ENCODE measurements at regions not wholly inside any gene's neighbourhood (a gene's known extent, or its start where the extent isn't known, plus 50 kb on each side); places are given as distances from the start of the nearest gene placed in this dataset.

DNA sequence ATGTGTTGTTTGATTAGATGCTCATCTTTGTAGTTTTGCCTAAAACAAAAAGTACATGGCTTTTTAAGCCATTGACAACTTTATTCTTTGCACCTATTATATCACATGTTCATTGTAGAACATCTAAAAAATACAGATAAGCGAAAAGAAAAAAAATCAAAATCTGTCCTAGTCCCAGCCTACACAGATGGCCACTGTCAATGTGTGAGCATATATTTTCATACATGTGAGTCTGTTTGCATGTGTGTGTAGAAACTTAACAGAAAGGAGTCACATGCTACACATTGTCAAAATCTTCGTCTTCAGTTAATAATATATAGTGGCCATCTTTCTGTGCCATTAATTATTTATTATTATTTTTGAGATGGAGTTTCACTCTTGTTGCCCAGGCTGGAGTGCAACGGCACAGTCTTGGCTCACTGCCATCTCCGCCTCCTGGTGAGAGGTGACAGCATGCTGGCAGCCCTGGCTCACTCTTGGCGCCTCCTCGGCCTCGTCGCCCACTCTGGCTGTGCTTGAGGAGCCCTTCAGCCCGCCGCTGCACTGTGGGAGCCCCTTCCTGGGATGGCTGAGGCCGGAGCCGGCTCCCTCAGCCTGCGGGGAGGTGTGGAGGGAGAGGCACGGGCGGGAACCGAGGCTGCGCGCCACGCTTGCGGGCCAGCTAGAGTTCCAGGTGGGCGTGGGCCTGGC, 68.5 kb upstream of the AMZ2 start:
- 82 to 90% methylated on average over 13 to 21 of the region's 21 CpGs for WGBS, 2 donors
- H3K4me1 ChIP-seq (ENCODE audit: control insufficient read depth in 2 of 2, insufficient read depth in 2 of 2, low read length in 1 of 2) = peaks cover 2 to 11% of the 10 kb centered on the region in 2 donors
- no peaks in the 10 kb centered on the region for H3K27me3 ChIP-seq (ENCODE audit: control insufficient read depth in 1 of 2, insufficient read depth in 2 of 2, low read length in 2 of 2)
- no peaks in the 10 kb centered on the region for H3K9me3 ChIP-seq (ENCODE audit: control insufficient read depth in 2 of 2, insufficient read depth in 1 of 2, low read depth in 1 of 2, low read length in 1 of 2)
- H3K4me3 ChIP-seq (ENCODE audit: low read depth in 1 of 2, low read length in 2 of 2) = no peak overlapping the region
- no peak overlapping the region for H3K27ac ChIP-seq (ENCODE audit: low read depth in 2 of 2, low read length in 1 of 2)
- H3K36me3 ChIP-seq (ENCODE audit: control insufficient read depth in 2 of 2, insufficient read depth in 2 of 2, low read length in 1 of 2) = no peaks in the 10 kb centered on the region

DNA sequence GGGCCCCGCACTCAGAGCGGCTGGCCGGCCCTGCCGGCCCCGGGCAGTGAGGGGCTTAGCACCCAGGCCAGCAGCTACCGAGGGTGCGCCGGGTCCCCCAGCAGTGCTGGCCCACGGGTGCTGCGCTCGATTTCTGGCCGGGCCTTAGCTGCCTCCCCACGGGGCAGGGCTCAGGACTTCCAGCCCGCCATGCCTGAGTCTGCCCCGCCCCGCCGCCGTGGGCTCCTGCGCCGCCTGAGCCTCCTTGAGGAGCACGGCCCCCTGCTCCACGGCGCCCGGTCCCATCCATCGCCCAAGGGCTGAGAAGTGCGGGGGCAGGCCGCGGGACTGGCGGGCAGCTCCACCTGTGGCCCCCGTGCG, 67.9 kb upstream of the AMZ2 start:
- Histone ChIP-seq H3K27ac (ENCODE audit: low read depth in 2 of 2, low read length in 1 of 2) (no peak overlapping the region), H3K9me3 (ENCODE audit: control insufficient read depth in 2 of 2, insufficient read depth in 1 of 2, low read depth in 1 of 2, low read length in 1 of 2) (no peaks in the 10 kb centered on the region), H3K4me3 (ENCODE audit: low read depth in 1 of 2, low read length in 2 of 2) (no peak overlapping the region), H3K36me3 (ENCODE audit: control insufficient read depth in 2 of 2, insufficient read depth in 2 of 2, low read length in 1 of 2) (no peaks in the 10 kb centered on the region), H3K27me3 (ENCODE audit: control insufficient read depth in 1 of 2, insufficient read depth in 2 of 2, low read length in 2 of 2) (no peaks in the 10 kb centered on the region), H3K4me1 (ENCODE audit: control insufficient read depth in 2 of 2, insufficient read depth in 2 of 2, low read length in 1 of 2) (peaks cover 2 to 13% of the 10 kb centered on the region in 2 donors)
- WGBS, 2 donors = 97 to 99% methylated on average over 19 to 31 of the region's 31 CpGs

DNA sequence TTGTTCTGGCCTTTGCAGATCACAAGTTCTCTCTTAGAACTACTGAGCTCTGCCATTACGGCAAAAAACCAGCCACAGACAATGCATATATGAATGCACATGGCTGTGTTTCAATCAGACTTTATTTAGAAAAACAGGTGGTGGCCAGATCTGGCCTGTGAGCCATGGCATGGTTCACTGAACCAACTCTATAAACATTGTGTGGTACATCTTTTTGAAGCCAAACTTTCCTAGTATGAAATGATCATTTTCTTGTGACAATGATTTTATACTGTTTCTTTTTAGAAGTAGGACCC, 65.9 kb upstream of the AMZ2 start:
- H3K27me3 ChIP-seq (ENCODE audit: control insufficient read depth in 1 of 2, insufficient read depth in 2 of 2, low read length in 2 of 2) = no peaks in the 10 kb centered on the region
- no peaks in the 10 kb centered on the region for H3K36me3 ChIP-seq (ENCODE audit: control insufficient read depth in 2 of 2, insufficient read depth in 2 of 2, low read length in 1 of 2)
- 62 to 76% methylated on average over 1 of the region's 1 CpG for WGBS, 2 donors
- no peak overlapping the region for H3K27ac ChIP-seq (ENCODE audit: low read depth in 2 of 2, low read length in 1 of 2)
- peaks cover 2 to 18% of the 10 kb centered on the region in 2 donors for H3K4me1 ChIP-seq (ENCODE audit: control insufficient read depth in 2 of 2, insufficient read depth in 2 of 2, low read length in 1 of 2)
- H3K9me3 ChIP-seq (ENCODE audit: control insufficient read depth in 2 of 2, insufficient read depth in 1 of 2, low read depth in 1 of 2, low read length in 1 of 2) = no peaks in the 10 kb centered on the region
- H3K4me3 ChIP-seq (ENCODE audit: low read depth in 1 of 2, low read length in 2 of 2) = no peak overlapping the region

DNA sequence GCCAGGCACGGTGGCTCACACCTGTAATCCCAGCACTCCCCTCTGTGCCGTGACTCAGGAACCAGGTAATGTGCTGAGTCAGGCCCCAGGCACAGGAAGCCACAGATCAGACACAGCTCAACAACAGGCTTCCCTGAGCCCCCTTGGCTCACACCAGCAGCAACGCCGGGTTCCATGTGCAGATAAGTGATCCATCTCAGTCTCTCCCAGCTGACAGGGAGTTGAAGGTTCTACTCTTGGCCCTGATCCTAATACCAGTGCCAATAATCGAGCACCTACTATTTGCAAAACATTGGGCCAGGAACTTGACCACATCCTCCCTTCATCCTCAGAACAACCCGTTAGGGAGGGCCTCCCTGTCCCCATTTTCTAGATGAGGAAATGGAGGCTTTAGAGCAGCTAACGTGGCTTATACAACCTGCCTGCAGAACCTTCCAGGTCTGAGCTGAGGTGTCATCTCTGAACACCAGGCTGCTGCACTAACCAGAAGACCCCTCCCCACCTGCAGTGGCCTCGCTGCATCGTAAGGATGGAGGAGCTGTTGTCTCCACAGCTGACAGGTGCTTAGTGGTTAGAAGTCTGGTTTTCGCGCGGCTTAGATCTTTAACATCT, 64.8 kb upstream of the AMZ2 start:
- H3K36me3 ChIP-seq (ENCODE audit: control insufficient read depth in 2 of 2, insufficient read depth in 2 of 2, low read length in 1 of 2) = no peaks in the 10 kb centered on the region
- 58 to 70% methylated on average over 12 of the region's 12 CpGs for WGBS, 2 donors
- H3K9me3 ChIP-seq (ENCODE audit: control insufficient read depth in 2 of 2, insufficient read depth in 1 of 2, low read depth in 1 of 2, low read length in 1 of 2) = no peaks in the 10 kb centered on the region
- H3K4me3 ChIP-seq (ENCODE audit: low read depth in 1 of 2, low read length in 2 of 2) = no peak overlapping the region
- peak overlapping the region; percentile 12 to 65 for H3K27ac ChIP-seq (ENCODE audit: low read depth in 2 of 2, low read length in 1 of 2)
- H3K27me3 ChIP-seq (ENCODE audit: control insufficient read depth in 1 of 2, insufficient read depth in 2 of 2, low read length in 2 of 2) = no peaks in the 10 kb centered on the region
- H3K4me1 ChIP-seq (ENCODE audit: control insufficient read depth in 2 of 2, insufficient read depth in 2 of 2, low read length in 1 of 2) = peaks cover 2 to 18% of the 10 kb centered on the region in 2 donors

DNA sequence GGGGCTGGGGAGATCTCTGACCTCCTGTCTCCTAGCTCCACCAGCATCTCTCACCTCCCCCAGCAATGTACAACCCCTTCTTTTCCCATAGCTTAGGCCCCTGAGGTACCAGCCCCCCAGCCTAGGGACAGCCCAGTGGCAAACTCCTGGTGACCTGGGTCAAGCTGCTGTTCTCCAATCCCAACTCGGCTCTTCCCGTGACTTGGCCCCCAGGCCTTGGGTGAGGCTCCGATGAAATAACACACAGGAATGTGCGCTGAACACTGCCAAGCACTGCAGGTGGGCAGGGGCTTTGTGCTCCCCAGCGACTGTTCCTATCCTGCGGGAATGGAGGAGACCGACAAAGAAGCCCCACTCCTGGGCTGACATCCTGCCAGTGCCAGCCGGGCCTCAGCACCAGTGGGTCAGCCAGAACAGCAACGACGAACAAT, 63.7 kb upstream of the AMZ2 start:
- no peaks in the 10 kb centered on the region for H3K9me3 ChIP-seq (ENCODE audit: control insufficient read depth in 2 of 2, insufficient read depth in 1 of 2, low read depth in 1 of 2, low read length in 1 of 2)
- peaks cover 2 to 18% of the 10 kb centered on the region in 2 donors for H3K4me1 ChIP-seq (ENCODE audit: control insufficient read depth in 2 of 2, insufficient read depth in 2 of 2, low read length in 1 of 2)
- 47 to 70% methylated on average over 10 of the region's 10 CpGs for WGBS, 2 donors
- peak overlapping the region; percentile 66 to 67 for H3K27ac ChIP-seq (ENCODE audit: low read depth in 2 of 2, low read length in 1 of 2)
- H3K36me3 ChIP-seq (ENCODE audit: control insufficient read depth in 2 of 2, insufficient read depth in 2 of 2, low read length in 1 of 2) = no peaks in the 10 kb centered on the region
- no peaks in the 10 kb centered on the region for H3K27me3 ChIP-seq (ENCODE audit: control insufficient read depth in 1 of 2, insufficient read depth in 2 of 2, low read length in 2 of 2)
- H3K4me3 ChIP-seq (ENCODE audit: low read depth in 1 of 2, low read length in 2 of 2) = no peak overlapping the region

DNA sequence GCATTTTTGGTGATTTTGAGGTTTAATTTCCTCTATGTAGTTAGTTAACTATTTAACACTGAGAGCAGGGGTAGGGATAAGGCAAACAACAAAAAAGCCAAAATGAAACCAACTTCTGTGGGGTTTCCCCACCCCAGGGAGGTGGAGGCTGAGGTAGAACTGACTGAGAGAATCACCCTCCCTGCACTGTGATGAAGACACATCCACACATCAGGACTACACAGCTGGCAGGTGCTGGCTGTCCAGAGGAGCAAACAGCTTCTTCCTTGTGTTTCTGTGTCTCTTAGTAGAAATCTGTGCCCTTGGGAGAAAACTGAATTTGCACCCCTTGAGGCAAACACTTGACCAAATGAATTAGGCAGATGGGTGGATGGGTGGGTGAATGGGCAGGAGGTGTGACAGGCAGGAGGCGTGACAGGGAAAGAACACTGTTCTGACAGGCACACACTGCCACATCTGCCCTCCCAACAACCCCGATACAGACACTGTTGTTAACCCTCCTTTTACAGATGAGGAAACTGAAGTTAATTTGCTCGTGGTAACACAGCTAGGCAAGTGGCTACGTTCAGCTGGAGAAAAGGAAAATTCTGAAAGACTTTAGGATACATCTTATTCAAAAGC, 62.9 kb upstream of the AMZ2 start:
- H3K27ac ChIP-seq (ENCODE audit: low read depth in 2 of 2, low read length in 1 of 2) = peak overlapping the region; percentile 55 to 66
- WGBS, 2 donors = 52 to 73% methylated on average over 4 of the region's 4 CpGs
- no peaks in the 10 kb centered on the region for H3K9me3 ChIP-seq (ENCODE audit: control insufficient read depth in 2 of 2, insufficient read depth in 1 of 2, low read depth in 1 of 2, low read length in 1 of 2)
- H3K4me3 ChIP-seq (ENCODE audit: low read depth in 1 of 2, low read length in 2 of 2) = no peak overlapping the region
- no peaks in the 10 kb centered on the region for H3K36me3 ChIP-seq (ENCODE audit: control insufficient read depth in 2 of 2, insufficient read depth in 2 of 2, low read length in 1 of 2)
- H3K4me1 ChIP-seq (ENCODE audit: control insufficient read depth in 2 of 2, insufficient read depth in 2 of 2, low read length in 1 of 2) = peaks cover 2 to 18% of the 10 kb centered on the region in 2 donors
- H3K27me3 ChIP-seq (ENCODE audit: control insufficient read depth in 1 of 2, insufficient read depth in 2 of 2, low read length in 2 of 2) = no peaks in the 10 kb centered on the region

DNA sequence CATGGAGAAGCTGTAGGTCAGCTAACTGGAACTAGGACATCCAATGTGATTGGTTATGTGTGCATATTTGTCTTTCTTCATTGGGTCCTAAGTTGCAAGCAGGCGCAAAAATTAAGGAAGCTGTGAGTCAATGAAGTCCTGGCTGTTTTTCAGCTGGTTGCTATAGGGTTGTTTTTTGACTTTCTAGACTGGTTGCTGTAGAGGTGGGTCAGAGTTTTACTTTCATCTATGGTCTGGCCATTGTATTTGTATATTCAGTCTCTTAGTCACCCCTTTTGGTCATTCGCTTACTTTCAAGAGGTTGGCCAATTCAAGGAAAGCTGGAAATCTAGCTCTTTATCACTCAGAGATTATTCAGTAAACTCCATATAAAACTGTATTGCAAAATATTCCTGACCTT, 62.0 kb upstream of the AMZ2 start:
- WGBS, 2 donors = 81 to 91% methylated on average over 2 of the region's 2 CpGs
- Histone ChIP-seq H3K4me1 (ENCODE audit: control insufficient read depth in 2 of 2, insufficient read depth in 2 of 2, low read length in 1 of 2) (peaks cover 2 to 18% of the 10 kb centered on the region in 2 donors), H3K9me3 (ENCODE audit: control insufficient read depth in 2 of 2, insufficient read depth in 1 of 2, low read depth in 1 of 2, low read length in 1 of 2) (no peaks in the 10 kb centered on the region), H3K36me3 (ENCODE audit: control insufficient read depth in 2 of 2, insufficient read depth in 2 of 2, low read length in 1 of 2) (no peaks in the 10 kb centered on the region), H3K27me3 (ENCODE audit: control insufficient read depth in 1 of 2, insufficient read depth in 2 of 2, low read length in 2 of 2) (no peaks in the 10 kb centered on the region), H3K4me3 (ENCODE audit: low read depth in 1 of 2, low read length in 2 of 2) (no peak overlapping the region), H3K27ac (ENCODE audit: low read depth in 2 of 2, low read length in 1 of 2) (no peak overlapping the region)

DNA sequence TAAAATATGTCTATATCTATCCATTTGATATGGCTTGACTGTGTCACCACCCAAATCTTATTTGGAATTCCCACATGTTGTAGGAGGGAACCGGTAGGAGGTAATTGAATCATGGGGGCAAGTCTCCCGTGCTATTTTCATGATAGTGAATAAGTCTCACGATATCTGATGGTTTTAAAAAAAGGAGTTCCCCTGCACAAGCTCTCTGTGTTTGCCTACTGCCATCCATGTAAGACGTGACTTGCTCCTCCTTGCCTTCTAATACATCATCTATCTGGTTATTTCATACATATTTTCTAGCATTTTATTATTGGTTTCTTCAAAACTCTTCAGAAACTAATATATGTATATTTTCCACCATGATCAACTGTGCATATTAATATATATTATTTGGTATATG, 57.3 kb upstream of the AMZ2 start:
- no peaks in the 10 kb centered on the region for H3K27me3 ChIP-seq (ENCODE audit: control insufficient read depth in 1 of 2, insufficient read depth in 2 of 2, low read length in 2 of 2)
- H3K4me1 ChIP-seq (ENCODE audit: control insufficient read depth in 2 of 2, insufficient read depth in 2 of 2, low read length in 1 of 2) = peaks cover 0 to 2% of the 10 kb centered on the region in 2 donors
- H3K9me3 ChIP-seq (ENCODE audit: control insufficient read depth in 2 of 2, insufficient read depth in 1 of 2, low read depth in 1 of 2, low read length in 1 of 2) = no peaks in the 10 kb centered on the region
- no peaks in the 10 kb centered on the region for H3K36me3 ChIP-seq (ENCODE audit: control insufficient read depth in 2 of 2, insufficient read depth in 2 of 2, low read length in 1 of 2)
- H3K27ac ChIP-seq (ENCODE audit: low read depth in 2 of 2, low read length in 1 of 2) = no peak overlapping the region
- WGBS, 2 donors = 92 to 94% methylated on average over 4 of the region's 4 CpGs
- H3K4me3 ChIP-seq (ENCODE audit: low read depth in 1 of 2, low read length in 2 of 2) = no peak overlapping the region

DNA sequence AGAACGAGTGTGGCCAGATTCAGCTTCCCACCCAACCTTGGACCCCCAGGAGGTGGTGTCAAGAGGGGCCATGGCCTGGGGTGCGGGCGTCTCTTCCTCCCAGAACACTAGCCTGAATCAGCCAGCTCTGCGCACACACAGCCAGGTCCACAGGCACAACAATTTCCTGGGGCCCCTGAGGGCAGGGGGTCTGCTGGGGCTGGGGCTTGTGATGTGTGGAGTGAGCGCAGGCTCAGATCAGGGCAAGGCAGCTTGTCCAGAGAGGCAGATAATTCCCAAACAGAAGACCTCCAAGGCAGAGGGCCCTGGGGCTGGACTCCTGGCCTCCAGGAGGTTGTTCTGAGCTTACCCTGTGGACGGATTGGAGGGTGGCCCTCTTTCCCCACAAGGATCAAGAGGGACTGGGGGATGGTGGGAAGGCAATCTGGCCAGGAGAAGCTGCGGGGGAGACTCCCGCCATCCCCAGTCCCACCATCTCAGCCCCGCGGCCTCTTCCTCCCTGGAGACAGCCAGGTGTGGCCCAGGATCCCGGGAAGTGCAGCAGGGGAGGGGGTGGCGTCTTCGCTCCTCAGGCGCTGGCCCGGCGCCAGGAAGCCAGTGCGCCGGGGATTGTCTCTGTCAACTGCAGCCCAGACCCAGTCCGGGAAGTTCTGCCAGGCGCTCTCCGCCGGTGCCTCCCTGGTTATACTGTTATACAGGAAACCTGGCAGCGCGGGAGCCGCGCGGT, 52.0 kb upstream of the AMZ2 start:
- Histone ChIP-seq H3K4me3 (ENCODE audit: low read depth in 1 of 2, low read length in 2 of 2) (peak overlapping the region; percentile 36 to 49), H3K4me1 (ENCODE audit: control insufficient read depth in 2 of 2, insufficient read depth in 2 of 2, low read length in 1 of 2) (peaks cover 13 to 15% of the 10 kb centered on the region in 2 donors), H3K9me3 (ENCODE audit: control insufficient read depth in 2 of 2, insufficient read depth in 1 of 2, low read depth in 1 of 2, low read length in 1 of 2) (peaks cover 3 to 4% of the 10 kb centered on the region in 2 donors), H3K27me3 (ENCODE audit: control insufficient read depth in 1 of 2, insufficient read depth in 2 of 2, low read length in 2 of 2) (peaks cover 0 to 18% of the 10 kb centered on the region in 2 donors), H3K36me3 (ENCODE audit: control insufficient read depth in 2 of 2, insufficient read depth in 2 of 2, low read length in 1 of 2) (no peaks in the 10 kb centered on the region), H3K27ac (ENCODE audit: low read depth in 2 of 2, low read length in 1 of 2) (no peak overlapping the region)
- 17 to 20% methylated on average over 27 of the region's 27 CpGs for WGBS, 2 donors

Data from esophagus (tissue), 2 donors.